ENCODE measurements at regions not wholly inside any gene's neighbourhood (a gene's known extent, or its start where the extent isn't known, plus 50 kb on each side); places are given as distances from the start of the nearest gene placed in this dataset.

DNA sequence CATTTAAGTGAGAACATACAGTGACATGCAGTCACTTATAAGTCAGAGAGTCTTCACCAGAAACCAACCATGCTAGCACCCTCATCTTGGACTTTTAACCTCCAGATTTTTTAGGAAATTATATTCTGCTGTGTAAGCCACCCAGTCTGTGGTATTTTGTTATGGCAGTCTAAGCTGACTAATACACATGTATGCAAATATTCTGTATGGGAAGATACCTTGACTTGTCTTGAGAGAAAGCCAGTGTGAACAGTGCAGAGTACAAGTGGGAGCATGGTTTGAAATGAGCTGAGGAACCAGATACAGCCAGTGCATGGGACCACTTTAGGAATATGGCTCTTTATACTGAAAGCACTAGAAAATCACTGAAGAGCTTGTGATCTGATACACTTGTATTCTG, 110.4 kb upstream of the MAP9 start:
- no peak overlapping the region for H3K27ac ChIP-seq
- TF ChIP-seq, protein P1, sequence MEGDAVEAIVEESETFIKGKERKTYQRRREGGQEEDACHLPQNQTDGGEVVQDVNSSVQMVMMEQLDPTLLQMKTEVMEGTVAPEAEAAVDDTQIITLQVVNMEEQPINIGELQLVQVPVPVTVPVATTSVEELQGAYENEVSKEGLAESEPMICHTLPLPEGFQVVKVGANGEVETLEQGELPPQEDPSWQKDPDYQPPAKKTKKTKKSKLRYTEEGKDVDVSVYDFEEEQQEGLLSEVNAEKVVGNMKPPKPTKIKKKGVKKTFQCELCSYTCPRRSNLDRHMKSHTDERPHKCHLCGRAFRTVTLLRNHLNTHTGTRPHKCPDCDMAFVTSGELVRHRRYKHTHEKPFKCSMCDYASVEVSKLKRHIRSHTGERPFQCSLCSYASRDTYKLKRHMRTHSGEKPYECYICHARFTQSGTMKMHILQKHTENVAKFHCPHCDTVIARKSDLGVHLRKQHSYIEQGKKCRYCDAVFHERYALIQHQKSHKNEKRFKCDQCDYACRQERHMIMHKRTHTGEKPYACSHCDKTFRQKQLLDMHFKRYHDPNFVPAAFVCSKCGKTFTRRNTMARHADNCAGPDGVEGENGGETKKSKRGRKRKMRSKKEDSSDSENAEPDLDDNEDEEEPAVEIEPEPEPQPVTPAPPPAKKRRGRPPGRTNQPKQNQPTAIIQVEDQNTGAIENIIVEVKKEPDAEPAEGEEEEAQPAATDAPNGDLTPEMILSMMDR (conservative IDR thresholded peaks at IDR 0.05), result no peak
- TF ChIP-seq ZFX (IDR thresholded peaks at IDR 0.05), result no peak

DNA sequence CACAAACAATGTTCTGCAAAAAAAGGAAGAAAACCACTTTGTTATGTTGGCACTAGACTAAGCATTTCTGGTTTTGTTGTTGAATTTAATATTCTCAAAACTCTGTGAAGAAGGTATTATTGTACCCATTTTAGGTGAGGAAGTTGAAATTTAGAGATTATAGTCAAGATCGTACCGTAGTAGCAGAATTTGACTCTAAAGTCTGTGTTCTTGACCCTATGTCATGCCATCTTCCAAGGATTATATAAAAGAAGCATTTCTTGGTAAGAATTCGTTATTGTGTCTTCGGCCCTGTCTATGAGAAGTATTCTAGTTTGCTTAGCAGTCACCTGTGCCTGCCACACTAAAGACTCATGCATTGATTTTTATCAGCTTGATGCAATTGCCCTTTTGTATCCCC, 104.4 kb upstream of the MAP9 start:
- TF ChIP-seq ZFX (IDR thresholded peaks at IDR 0.05), result no peak
- TF ChIP-seq, protein P1 (conservative IDR thresholded peaks at IDR 0.05), result no peak
- H3K27ac ChIP-seq, result no peak overlapping the region

GRCh38 chr4:155479835-155480234, 103.1 kb upstream of the MAP9 start:
- H3K27ac ChIP-seq, result no peak overlapping the region

GRCh38 chr4:155478336-155478835, 101.6 kb upstream of the MAP9 start:
- TF ChIP-seq ZFX (IDR thresholded peaks at IDR 0.05), result no peak
- TF ChIP-seq, protein P1 (conservative IDR thresholded peaks at IDR 0.05), result no peak
- no peak overlapping the region for H3K27ac ChIP-seq

More at GRCh38 chr4:155479835-155480234, 103.1 kb upstream of the MAP9 start:
- TF ChIP-seq, protein P1 (conservative IDR thresholded peaks at IDR 0.05), result no peak
- TF ChIP-seq ZFX (IDR thresholded peaks at IDR 0.05), result no peak

- no peak for TF ChIP-seq ZFX (IDR thresholded peaks at IDR 0.05)
- TF ChIP-seq, protein P1 (conservative IDR thresholded peaks at IDR 0.05), result no peak
- H3K27ac ChIP-seq, result no peak overlapping the region
These were observed 98.0 kb upstream of the MAP9 start for GRCh38 chr4:155474758-155475157.

- TF ChIP-seq, protein P1 (conservative IDR thresholded peaks at IDR 0.05), result no peak
- TF ChIP-seq ZFX (IDR thresholded peaks at IDR 0.05), result no peak
These were observed 96.8 kb upstream of the MAP9 start for GRCh38 chr4:155473420-155474095.

GRCh38 chr4:155468282-155468681, 91.5 kb upstream of the MAP9 start:
- no peak overlapping the region for H3K27ac ChIP-seq
- TF ChIP-seq, protein P1 (conservative IDR thresholded peaks at IDR 0.05), result no peak
- no peak for TF ChIP-seq ZFX (IDR thresholded peaks at IDR 0.05)

More at GRCh38 chr4:155473420-155474095, 96.8 kb upstream of the MAP9 start:
- H3K27ac ChIP-seq, result no peak overlapping the region

Measured in C4-2B (cell line).